ENCODE measurements at regions not wholly inside any gene's neighbourhood (a gene's known extent, or its start where the extent isn't known, plus 50 kb on each side); places are given as distances from the start of the nearest gene placed in this dataset.
"Not testable (repeated sequence)": the region's sequence is repeated elsewhere in the genome, so short reads cannot be mapped to it uniquely, and the experiment has no call there.

DNA sequence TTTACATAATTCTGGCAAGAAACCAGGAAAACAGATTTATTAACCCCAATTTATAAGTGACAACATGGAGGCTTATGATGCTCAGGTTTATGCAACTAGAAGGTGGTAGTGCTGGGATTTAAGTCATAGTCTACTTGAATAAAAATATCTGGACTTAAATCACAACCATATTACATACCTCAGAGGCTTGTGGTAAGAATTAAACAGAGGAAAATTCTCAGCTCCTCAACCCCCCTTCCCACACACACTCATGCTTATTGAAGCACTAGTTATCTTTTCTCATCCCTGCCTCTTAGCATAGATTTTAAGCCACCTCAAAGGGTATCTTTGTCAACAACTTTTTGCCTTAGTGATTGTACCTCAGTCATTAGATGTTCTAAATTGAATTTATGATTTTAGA is 731.0 kb downstream of the PRELID2 start:
- DNase-seq (ENCODE audit: low spot score): no peak

DNA sequence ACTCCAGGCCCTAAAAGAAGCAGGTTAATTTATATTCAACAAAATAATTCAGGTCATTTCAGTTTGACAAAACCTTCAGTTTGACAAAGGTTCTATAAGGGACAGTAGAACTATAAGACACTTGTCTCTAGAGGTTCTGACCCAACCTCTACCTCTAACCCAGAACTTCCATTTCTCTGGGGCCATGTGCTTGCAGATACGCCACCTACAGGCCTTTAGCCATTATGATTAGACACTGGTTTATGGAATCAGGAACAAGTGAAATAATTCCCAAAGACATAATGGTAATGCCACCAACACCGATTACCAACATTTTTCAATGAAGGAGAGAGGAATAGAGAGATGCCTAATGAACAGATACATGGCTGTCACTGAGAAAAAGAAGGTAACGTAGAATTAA is 733.9 kb downstream of the PRELID2 start:
- no peak for DNase-seq (ENCODE audit: low spot score)

DNA sequence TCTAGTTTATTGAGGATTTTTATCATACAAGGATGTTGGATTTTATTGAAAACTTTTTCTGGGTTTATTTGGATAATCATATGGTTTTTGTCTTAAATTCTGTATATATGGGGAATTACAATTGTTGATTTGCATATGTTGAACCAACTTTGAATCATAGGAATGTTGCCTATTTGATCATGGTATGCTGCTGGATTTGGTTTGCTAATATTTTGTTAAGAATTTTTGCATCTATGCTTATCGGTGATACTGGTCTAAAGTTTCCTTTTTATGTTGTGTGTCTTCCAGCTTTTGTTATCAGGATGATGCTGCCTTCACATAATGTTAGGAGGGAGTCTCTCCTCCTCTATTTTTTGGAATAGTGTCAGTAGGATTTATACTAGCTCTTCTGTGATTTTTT is 745.0 kb downstream of the PRELID2 start:
- DNase-seq (ENCODE audit: low spot score): no peak

DNA sequence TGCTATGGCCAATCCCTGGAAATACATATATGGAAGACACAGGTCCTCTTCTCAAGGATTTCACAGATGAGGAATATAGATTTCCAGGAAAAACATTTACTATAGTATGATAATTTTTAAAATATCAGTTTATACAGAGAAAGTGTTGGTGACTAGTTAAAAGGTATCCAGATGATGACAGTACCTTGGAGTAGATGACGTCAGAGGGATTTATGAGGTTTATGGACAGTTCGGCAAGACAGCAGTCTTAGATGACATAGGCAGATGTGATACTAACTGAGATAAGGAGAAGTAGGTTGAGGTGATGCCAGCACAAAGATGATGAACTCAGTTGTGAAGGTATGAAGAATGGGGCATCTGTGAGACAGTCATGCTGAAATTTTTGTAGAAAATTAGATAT is 750.3 kb downstream of the PRELID2 start:
- no peak for DNase-seq (ENCODE audit: low spot score)

DNA sequence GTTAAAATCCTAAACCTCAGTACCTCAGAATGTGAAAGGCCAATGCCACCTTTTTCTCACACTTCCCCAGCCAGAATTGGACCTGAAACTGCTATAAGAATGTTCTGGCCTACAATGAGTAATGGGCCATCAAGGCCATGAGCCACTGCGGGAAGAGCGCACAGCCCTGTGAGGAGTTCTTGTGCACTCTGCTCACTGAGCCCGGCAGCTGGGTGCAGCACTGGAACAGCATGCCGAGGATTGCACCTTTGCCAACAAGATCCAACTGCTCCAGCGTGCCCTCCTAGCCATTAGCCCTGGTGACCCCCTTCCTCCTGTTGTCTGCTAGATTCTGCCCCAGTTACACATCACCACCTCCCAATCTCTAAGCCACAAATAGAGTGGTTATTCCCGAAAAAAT is 758.1 kb downstream of the PRELID2 start:
- DNase-seq (ENCODE audit: low spot score): no peak

DNA sequence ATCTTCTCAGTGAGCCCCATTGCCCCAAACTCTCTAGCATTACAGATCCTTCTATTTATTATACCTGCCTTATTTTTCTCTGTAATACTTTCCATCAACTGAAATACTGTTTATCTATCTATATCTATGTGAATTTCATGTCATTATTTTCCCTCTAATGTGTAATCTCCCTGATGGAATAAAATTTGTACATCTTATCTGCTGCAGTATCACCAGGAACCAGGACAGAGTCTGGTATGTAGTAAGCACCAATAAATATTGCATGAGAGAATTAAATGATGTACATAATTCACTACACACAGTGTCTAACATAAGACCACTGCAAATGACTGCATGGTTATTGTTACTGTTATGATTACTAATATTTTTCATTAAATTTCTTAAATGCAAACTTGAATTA is 759.1 kb downstream of the PRELID2 start:
- no peak for DNase-seq (ENCODE audit: low spot score)

DNA sequence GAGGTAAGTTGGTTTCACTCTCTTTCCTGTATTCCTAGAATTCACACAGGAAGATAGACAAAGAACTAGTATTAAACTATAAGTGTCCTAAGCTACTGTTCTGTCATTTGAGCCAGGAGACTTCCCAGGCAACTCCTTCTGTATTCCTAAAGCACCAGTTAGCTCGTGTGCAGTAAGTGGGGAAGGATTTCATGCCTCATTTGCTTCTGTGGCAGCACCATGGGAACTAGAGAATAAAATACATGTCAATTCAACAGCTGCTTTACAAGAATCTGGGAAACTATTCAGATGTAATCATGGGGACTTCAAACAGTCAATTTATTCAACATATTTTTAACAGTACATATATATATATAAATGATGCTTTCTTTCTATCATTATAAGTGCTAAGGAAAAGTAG is 762.3 kb downstream of the PRELID2 start:
- no peak for DNase-seq (ENCODE audit: low spot score)

DNA sequence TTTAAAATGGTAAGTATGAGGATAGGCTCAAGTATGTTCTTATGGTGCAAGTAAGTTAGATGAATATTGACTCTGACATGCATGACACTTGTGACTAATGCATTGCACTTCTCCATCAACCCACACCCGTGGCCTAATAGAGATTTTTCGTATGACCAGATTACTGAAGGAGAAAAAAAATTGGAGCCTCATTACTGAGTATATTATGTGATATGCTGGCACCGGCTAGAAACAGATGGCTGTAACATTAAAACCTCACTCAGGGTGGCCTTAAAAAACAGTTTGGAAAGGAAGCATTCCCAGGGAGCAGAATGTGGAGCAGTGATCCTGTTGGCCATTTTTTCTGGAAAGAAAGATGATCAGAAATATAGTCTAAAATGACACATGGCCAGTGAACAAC is 766.4 kb downstream of the PRELID2 start:
- DNase-seq (ENCODE audit: low spot score): no peak

DNA sequence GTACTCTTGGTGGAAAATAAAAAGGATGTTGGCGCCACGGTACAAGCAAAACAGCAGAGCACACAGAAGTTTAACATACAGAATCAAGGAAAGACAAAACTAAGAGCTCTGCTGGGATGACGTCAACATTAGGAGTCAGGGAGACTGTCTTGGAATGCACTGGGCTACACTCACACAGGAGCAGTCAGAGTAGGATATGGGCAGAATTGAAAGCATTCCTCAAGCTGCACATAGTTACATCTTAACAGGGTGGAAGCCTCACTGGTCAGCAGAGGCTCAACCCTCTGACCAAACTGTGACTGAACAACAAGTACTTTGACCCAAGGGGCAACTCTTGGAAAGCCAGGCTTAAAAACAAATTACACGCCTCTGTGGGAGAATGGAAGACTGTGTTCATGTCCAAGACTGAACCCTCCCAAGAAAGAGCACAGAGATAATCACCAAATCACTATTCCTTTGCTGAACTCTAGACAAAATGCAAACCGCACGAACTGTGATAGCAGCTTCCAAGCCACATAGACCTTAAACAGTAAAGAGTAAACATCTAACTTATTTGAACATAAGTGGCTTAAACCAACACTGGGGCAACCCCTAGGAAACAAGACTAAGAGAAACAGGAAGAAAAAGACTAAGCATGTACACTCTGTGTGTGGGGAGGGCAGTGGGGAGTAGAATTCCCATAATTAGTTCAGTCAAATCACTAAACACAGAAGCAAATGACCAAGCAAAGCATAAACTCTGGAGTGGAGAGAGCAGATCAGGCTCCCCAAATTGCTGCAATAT is 772.7 kb downstream of the PRELID2 start:
- no peak for DNase-seq (ENCODE audit: low spot score)

DNA sequence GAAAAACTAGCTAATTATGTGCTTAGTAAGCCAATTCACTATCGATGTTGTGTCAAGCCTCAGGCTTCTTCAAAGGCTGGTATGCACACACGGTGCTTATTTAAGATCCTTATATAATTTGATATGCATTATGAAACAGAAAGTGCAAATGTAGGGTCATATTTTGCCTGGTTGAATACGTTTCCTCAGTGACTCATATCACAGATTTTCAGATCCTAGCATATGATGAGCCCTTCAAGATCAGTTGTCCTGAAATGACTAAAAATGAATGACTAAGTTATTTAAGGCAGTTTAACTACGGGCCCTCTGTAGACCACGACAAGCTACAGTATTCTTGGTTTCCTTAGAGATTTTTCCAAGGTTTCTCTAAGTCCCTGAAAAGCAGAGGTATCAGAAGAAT is 778.3 kb downstream of the PRELID2 start:
- no peak for DNase-seq (ENCODE audit: low spot score)

DNA sequence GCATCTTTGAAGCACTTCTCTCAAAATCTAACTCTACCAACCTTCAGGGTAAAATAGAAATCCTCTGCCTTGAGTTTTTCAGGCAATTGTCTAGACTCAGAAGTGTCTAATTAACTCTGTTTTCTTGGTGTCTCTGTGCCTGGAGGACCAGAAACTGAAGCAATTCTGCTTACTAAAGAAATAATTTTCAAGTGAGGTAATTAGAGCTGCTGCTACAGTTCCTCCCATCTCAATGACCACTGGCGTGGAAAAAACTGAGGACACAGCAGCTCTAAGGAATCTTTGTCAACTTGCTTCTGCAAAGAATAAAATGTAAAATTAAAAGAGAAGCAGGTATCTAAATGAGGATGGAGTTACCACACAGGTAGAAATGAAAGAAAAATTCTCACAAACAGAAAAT is 785.0 kb downstream of the PRELID2 start:
- no peak for DNase-seq (ENCODE audit: low spot score)

DNA sequence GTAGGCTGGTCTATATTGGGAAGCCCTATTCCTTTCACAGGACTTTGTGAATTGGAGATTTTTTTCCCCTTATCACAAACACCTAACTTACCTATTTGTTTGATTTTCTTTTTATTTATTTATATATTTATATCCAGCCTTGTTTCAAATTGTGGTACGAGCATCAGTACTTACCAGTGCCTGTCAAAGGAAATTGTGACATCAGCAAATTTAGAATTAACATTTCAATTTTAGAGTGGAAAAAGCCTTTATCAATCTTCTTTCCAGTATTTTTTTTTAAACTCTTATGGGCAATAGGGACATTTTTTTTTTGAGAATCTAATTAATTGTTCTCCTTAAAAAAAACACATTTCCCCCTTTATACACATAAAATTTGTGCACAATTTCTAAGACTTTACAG is 790.2 kb downstream of the PRELID2 start:
- no peak for DNase-seq (ENCODE audit: low spot score)

DNA sequence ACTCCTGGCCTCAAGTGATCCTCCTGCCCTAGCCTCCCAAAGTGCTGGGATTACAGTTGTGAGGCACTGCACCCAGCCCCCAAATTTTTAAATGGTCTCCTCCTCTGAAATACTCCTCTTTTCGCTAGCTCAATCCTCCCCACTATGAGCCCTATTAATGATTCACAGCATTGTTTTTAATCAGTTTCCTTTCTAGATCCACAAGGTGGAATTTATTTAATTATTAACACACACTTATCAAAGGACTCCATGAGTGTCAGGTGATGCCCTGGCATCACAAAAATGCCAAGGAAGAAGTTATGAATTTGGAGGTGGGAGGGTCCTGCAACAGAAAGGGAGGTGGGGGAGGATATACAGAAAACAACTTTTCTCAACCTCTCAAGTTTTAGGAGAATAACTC is 806.5 kb downstream of the PRELID2 start:
- no peak for DNase-seq (ENCODE audit: low spot score)

DNA sequence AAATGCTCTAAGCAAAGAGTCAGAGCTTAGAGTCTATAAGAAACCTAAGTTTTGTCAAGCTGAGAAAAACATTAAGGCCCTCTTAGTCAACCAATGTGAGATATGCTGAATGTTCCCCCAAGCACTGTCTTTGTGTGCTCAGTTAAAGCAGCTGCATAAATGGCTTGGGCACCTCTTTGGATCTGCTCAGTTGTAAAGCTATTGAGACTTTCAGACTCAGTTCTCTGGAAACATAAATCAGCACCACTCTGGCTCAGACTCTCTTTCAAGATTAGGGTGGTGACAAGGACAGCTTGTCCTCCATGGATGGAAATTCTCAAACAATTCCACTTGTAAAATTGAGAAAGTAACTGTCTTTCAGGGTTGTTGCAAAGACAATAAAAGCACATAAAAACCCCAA is 807.9 kb downstream of the PRELID2 start:
- no peak for DNase-seq (ENCODE audit: low spot score)

DNA sequence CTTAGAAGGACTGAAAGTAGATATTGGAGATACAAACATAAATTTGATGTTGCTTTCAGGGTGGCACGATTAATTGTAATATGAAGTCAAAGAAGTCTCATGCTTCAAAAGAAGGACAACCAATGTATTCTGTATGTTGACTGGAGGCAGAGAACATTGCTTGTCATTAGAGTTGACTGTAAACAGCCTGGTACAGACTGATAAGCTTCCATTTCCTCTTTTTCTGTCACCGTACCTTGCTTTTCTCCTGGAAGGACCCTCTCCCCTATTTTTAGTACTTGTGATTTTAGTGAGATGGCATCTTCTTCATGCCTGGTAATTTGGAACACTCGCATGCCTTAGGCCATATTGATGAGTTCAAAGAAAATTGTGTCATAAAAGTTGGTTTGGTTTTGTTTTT is 809.4 kb downstream of the PRELID2 start:
- no peak for DNase-seq (ENCODE audit: low spot score)

DNA sequence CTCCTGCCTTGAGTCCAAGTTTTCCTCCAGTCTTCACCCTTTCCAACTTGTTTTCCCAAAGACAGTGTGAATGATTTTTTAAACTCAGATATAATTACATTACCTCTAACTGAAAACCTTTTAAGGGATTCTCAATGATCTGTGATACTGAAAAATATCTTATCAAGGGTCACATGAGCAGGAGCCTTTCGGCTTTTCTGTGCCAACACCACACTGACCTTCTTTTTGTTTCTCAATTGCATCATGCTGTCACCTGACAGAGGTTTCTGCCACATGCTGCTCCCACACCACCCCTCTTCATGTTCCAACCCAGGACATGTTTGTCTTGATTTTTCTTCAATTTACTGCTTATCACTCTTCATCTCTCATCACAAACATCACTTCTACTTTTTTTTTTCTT is 820.0 kb downstream of the PRELID2 start:
- no peak for DNase-seq (ENCODE audit: low spot score)

DNA sequence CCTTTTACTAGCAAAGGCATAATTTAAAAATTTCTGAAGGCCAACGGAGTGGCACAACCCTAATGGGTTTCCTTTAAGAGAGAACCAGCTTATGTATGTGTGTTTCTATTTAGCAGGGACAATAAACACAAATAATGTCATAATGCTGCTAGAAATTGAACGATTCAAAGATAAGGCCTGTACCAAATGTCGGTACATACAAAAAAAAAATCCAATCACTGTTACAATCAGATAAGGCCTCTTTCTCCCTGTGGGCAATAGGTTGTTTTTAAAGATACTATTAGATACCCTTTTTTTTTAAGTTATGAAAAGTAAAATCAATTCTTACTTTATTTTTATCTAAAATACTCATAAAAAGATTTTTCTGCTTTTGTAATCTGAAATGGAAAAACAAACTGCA is 821.0 kb downstream of the PRELID2 start:
- DNase-seq (ENCODE audit: low spot score): no peak

DNA sequence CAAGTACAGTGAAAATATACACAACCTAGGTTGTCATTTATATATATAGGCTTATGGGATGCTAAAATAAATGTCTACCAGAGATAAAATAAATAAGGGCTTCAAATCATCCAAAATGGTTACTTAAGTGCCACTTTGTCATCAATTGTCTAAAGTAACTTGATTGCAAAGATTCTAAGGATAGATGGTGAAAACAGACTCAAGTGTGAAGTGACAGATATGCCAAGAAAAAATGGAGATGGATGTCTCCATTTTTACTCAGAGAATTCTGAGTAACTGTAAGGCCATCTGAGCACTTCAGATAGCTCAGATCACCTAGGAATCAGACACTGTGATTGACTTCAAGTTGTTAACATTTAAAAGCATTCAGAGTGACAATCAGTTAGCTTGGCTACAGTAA is 824.3 kb downstream of the PRELID2 start:
- DNase-seq (ENCODE audit: low spot score): no peak

DNA sequence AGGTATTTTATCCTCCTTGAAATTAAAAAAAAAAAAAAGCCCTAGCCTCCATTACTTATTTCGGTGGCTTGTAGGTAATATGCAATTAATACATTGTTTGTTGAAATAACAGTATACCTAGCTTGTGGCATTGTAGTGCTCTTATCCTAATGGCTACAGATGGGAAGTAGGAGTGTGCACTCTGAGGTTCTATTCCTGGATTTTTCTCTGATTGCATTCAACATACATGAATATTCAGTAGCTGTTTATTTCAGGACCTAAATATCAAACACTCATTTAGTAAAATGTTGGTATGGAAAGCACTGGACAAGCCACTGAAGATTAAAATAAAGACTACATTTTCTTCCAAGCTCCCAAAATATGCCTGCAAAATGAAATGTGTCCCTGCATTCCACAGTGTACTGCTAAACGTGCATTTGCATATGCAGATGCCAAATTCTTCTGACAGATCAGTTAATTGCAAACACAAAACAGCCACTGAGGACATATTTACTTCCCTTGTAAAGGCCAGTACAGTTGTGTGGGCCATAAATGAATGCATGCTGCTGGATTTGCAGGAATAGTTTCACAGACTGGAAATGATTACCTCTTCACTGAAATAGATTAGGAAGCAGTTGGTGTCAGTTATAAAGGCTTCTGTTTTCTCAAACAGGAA is 826.1 kb downstream of the PRELID2 start:
- no peak for DNase-seq (ENCODE audit: low spot score)

DNA sequence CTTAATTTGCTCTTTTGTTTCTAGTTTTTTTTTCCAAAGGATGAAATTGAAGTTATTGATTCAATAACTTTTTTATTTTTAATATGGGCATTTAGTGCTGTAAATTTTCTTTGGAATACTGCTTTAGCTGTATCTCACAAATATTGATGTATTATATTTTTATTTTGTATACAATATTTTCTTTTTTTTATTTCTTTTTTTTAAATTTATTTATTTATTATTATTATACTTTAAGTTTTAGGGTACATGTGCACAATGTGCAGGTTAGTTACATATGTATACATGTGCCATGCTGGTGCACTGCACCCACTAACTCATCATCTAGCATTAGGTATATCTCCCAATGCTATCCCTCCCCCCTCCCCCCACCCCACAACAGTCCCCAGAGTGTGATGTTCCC is 823.7 kb downstream of the KCTD16 start:
- DNase-seq (ENCODE audit: low spot score): not testable (repeated sequence)

DNA sequence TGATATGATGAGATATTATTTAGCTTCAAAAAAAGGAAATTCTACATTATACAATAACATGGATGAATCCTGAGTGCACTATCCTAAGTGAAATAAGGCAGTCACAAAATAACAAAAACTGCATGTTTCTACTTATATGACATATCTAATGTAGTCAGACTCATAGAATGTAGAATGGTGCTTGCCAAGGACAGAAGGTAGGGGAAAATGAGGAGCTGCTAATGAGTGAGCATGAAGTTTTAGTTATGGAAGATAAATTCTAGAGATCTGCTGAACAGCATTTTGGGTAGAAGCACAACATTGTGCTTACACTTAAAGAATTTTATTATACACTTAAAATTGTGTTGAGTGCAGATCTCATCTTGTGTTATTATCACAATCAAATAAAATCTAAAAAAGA is 812.4 kb downstream of the KCTD16 start:
- no peak for DNase-seq (ENCODE audit: low spot score)

DNA sequence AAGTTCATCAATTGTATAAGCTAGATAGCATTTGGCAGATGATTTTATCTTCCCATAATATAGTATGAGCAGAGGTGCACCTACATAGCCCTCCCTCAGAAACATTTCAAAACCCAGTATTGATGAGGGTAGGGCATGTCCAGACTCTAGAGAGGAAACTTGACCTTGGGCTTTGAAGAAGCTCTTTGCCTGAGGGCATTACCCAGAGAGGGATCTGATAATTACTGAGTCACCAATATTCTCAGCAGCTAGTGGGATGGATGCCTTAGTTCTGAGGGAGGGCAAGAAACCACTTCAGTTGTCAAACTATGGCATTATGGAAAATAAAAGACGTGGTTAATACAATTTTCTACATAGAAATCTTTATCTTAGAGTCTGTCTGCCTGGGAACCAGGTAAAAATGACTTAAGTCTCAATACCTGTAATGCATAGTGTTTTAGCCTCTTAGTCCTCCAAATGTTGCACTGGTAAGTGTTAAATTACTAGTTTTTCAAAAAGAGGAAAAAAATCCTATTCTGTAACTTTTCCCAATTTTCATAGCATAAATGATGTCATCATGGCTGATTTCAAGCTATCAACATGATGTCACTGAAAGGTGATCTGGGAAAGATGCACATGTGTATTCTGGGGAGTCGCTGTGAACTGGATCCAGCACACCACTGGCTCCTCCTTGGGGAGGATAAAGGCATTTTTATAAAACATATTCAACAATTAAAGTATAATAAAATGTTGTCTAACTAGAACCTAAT is 809.0 kb downstream of the KCTD16 start:
- DNase-seq (ENCODE audit: low spot score): no peak

DNA sequence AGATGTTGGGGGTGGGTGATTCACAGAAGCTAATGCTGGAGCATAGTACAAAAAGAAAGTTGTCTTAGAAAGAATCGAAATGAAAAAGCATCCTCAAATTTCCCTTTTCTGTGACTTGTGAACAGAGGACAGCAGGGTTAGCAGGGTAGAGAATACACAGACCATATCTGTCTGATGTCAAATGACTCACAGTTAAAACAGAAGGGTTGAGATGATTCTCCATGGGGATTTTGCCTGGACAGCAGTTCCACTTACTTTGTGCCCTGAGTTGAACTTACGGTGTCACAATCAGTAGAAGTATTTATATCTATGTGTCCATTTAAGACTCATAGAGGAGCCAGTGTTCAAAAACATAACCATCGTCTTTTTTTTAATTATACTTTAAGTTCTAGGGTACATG is 801.6 kb downstream of the KCTD16 start:
- no peak for DNase-seq (ENCODE audit: low spot score)
